ENCODE measurements at regions not wholly inside any gene's neighbourhood (a gene's known extent, or its start where the extent isn't known, plus 50 kb on each side); places are given as distances from the start of the nearest gene placed in this dataset.
"Not testable (repeated sequence)": the region's sequence is repeated elsewhere in the genome, so short reads cannot be mapped to it uniquely, and the experiment has no call there.

DNA sequence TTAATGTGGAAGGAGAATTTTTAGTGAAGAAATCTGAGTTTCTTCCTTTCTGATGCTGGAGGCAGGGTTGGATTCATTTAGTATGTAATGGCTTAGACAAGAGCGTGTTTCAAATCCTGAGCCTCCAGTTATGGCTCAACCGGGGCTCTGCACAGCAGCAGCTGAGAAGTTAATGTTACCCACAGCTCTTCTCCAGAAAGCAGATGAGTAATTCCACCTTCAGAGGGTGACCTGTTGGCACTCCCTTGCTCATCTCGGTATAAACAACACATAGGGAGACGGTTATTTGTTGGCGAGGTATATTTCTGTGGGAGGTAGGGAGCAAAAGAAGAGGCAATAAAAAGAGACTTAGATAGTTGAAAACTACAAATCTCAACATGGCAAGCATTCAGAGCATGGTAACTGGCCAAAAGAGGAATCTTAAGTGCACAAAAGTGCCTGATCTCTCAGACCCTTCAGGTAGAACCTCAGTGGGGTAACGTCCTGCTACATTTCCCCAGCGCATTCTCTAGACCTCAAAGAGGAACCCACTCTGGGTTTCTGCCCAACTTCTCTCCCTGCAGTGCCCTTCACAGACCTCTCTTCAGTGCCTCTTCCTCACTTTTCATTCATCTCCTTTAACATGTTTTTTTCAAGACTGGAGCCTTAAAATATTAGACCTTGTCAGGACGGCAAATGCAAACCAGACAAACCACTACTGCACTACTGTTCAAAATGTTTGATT lies 417.5 kb upstream of the ADAMTSL1 start:
- DNase-seq (no peak), ATAC-seq (ENCODE audit: poor library complexity) (no peak)
- intact Hi-C loops (cut with DNase I), result no loop called here

DNA sequence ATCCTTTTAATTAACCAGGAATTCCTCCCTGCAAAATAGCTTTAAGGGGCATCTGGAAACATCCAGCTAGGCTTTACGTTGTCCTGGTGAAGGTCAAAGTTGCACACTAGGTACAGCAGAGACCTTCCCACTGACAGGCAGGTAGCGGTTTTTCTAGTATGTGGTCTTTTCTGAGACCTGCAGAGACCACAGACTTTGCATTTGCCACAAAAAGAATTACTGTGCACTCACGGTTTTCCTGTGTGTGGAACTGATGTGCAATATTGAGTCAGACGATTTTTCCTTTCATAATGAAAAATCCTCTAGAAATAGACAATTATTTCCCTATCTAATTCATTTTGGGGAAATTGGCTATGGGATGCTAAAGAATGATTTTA lies 417.0 kb upstream of the ADAMTSL1 start:
- DNase-seq, result no peak
- intact Hi-C loops (cut with DNase I), result no loop called here
- no peak for ATAC-seq (ENCODE audit: poor library complexity)

DNA sequence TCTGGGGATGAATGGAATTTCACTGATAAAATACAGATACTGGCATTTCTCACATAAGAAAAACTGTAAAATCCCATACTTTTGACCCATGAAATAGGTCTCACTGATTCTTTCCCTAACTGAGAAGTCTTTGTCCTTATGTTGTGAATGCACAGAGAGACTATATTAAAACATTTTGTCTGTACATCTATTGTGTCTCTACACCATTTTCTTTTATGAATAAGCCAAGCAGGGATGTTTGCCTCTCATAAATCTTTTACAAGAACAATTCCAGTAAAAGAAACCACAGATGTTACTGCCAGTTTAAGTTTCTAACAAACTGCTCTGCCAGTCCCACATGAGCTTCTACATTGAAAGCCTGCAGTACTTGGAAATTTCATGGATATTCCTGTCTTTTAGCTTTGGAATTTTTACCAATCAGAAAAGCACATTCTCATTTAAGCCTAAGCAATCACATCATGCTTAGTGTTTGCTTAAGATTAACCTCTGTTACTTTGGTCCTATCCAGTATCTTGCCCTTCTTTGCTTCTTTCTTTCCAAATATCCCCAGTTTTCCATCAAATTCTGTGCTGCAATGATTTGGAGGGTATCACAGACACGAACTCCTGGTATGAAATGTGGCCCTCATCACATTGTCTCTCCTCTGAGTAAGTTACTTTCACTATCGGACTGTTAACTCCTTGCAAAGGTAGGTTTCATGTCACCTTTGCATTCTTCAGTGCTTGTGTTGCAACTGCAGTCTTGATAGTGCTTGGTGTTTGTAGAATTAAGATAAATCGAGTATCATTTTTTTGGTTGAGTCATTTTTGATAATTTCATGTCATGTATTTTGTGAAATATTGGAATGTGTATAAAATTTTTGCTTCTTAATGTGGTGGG lies 415.1 kb upstream of the ADAMTSL1 start:
- ATAC-seq (ENCODE audit: poor library complexity) (no peak), DNase-seq (no peak)
- intact Hi-C loops (cut with DNase I), result no loop called here

DNA sequence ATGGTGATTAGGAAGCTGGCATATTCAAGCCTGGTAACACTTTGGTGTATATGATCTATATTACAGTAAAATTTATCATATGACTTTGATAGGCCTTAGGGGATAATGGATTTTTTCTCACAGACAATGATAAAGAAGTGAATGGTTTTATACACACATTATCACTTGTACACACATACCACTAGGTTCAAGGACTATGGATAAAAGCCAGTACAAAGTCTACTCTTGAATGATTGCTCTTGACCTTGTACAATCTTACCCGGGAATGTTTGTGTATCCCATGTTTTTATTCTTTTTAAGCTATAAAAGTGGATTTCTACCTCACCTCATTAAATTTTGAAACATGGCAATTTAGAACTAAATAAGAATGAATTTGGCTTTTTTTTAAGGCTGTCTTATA lies 414.5 kb upstream of the ADAMTSL1 start:
- DNase-seq (no peak), ATAC-seq (ENCODE audit: poor library complexity) (peak; percentile 58)
- intact Hi-C loops (cut with DNase I), result no loop called here

DNA sequence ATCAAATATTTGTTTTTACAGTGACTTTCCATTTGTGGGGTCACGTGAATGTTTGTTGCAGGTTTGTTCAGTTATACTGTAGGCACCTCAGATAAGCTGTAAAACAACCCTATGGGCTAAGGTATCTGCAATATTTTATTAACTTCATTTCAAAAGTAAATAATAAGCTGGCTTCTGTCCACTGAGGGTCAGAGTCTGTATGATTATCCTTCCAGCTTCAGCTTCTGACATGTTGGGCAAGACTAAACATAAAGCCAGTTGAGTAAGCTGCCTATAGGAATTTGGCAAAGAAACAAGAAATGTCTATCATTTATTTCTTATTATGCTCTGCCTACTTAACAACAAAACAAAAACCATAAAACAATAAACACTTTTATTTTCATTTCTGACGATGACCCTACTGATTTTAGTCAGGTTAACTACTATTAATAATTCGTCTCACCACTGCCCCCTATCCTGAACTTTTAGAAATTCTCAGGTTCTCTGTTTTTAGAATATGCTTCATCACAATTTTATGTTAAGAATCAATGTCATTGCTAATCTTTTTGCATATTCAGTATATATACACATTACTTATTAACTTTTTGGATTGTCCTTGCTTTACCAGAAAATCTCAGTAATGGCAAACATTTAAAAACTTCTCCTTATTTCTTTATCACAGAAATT lies 413.6 kb upstream of the ADAMTSL1 start:
- DNase-seq (no peak), ATAC-seq (ENCODE audit: poor library complexity) (no peak)
- intact Hi-C loops (cut with DNase I), result no loop called here

DNA sequence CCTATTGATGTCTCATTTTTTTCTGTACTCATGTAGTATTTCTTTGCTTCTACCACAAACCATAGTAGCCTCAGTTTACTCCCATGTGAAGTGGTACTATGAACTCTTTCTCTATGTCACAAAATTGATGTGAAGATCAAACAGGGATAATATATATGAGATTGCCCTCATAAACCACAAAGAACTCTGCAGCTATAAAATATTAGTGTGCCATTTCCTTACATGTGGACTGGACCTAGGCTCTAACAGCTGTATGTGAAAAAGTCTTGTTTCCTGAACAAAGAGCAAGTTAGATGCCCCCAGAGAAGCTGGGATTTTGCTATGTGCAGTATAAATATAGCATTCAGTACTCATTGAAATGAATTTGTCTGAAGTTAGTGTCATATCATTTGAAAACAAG lies 412.6 kb upstream of the ADAMTSL1 start:
- DNase-seq, result no peak
- intact Hi-C loops (cut with DNase I), result no loop called here
- no peak for ATAC-seq (ENCODE audit: poor library complexity)

DNA sequence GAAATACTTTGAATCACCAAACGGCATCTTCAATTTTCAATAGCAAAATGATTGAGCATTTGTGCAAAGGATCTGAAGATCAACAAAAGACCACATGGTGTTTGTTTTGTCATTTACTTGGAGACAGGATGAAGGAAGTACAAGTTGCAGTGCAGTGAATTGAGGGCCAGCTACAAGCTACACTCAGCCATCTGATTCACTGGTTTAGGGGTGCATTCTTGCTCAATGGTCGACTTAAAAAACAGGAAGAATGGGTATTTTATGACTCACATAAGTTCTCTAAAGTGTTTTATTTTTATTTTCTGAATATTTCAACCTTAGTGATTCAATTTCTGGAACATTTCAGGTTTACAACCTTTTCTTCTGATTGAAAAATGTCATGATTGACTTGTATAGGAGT lies 412.1 kb upstream of the ADAMTSL1 start:
- DNase-seq (no peak), ATAC-seq (ENCODE audit: poor library complexity) (no peak)
- intact Hi-C loops (cut with DNase I), result no loop called here

DNA sequence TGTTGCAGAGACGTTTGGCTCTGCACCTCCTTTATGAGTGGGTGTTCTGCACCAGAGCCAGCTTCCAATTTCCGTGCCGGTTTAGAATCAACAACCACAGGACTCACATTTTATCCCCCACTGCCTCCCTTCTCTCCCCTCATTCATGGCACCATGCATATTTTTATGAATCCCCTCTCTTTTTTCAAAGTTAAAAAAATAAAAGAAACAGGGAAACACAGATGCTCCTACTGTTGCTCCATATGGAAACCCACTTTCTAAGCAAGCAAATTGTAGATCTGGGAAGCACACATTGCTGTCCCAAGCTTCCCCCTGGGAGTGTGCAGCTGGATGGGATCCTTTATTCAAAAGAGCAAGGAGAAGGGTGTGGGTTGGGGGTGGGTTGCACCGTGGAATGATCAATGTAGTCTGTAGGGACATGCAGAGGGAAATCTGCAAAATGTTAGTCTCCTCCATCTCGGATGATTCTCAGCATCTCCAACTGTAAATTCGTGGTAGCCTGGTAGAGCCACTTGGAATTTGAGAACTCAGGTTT lies 410.0 kb upstream of the ADAMTSL1 start:
- ATAC-seq (ENCODE audit: poor library complexity) (no peak), DNase-seq (no peak)
- intact Hi-C loops (cut with DNase I), result no loop called here

DNA sequence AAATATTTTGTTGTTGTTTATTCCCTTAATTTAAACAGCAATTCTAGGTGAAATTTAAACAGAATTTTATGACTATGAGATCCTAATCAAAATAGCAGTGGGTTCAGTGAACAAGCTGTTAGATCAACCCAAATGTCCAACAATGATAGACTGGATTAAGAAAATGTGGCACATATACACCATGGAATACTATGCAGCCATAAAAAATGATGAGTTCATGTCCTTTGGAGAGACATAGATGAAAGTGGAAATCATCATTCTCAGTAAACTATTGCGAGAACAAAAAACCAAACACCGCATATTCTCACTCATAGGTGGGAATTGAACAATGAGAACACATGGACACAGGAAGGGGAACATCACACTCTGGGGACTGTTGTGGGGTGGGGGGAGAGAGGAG lies 407.3 kb upstream of the ADAMTSL1 start:
- DNase-seq; ATAC-seq (ENCODE audit: poor library complexity); intact Hi-C loops (cut with DNase I): not testable (repeated sequence)

DNA sequence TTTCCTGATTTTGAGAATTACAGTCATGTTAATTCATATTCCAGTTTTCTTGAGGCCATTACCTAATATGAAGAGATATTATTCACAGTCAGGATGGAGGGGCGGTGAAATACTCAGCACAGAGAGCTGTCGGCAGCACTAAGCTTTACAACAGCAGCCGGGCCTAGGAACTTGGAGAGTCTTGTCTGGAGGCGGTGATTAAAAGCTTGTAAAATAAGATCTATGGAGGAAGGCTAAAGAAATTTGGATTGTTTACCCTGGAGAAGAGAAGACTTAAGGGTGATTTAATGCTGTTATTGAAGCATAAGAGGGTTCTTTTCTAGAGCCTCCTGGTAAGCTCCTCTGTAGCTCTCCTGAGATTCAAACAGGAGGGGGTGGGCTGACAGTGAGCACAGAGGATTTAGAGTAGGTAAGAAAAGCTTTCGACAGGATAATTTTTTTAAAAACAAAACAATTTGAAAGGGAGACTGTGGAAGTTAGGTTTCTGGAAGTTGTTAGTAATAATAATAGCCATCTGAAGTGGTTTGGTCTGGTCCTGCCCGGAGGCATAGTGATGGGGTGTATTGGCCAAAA lies 406.3 kb upstream of the ADAMTSL1 start:
- DNase-seq, result no peak
- ATAC-seq (ENCODE audit: poor library complexity), result no peak
- intact Hi-C loops (cut with DNase I), result no loop called here

DNA sequence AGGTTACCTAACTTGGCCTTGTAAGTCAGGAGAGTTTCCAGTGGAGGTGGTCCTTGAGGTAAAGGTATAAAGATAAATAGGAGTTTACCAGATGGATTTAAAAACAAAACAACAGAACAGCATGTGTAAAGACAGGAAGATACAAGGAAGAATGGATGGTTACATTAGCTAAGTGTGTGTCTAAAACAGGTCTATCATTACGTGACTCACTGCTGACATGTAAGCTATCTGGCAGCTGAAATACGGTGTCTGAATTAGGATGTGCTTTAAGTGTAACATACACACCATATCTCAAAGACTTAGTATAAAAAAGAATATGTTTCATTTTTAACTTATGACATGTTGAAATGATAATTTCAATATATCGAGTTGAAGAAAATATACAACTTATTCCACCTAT lies 405.1 kb upstream of the ADAMTSL1 start:
- intact Hi-C loops (cut with DNase I), result no loop called here

DNA sequence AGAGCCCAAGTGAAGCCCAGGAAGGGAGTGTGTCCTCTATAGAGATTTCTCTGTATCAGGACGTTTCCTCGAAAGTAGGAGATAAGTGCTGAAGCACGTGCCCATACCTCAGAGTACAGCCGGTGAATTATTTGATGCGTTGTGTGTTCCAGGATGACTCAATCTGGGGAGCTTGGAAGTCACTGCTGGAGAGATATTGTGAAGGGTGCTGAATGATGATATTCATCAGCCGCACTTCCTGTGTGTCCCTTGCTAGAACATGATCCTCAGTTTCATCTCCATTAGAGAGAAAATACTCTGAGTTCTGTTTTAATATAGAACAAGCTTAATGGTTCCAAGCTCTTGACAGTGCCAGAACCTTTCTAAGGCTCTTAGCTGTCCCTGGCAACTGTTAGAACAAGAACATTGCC lies 402.3 kb upstream of the ADAMTSL1 start:
- intact Hi-C loops (cut with DNase I), result no loop called here
- ATAC-seq (ENCODE audit: poor library complexity) (peak; percentile 89), DNase-seq (no peak)

More for the DNA sequence above, 405.1 kb upstream of the ADAMTSL1 start:
- ATAC-seq (ENCODE audit: poor library complexity) (no peak), DNase-seq (no peak)

DNA sequence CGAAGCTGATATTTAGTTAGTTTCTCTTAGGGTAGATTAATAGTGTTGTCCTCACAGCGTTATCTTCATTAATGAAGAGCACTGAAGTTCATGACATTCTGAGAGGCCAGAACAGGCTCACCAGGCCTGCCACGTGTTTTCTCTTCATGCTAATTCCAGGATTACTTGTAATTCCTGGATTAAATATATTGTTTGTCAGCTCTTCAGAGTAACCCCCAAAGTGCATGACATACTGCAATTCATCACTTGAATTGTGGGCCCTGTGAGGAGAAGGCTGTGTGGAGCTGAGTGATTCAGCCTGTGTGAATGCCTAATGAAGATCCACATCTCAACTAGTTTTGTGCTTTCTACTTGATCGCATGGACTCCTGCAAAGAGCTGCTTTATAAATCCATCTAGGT lies 401.0 kb upstream of the ADAMTSL1 start:
- DNase-seq, result no peak

DNA sequence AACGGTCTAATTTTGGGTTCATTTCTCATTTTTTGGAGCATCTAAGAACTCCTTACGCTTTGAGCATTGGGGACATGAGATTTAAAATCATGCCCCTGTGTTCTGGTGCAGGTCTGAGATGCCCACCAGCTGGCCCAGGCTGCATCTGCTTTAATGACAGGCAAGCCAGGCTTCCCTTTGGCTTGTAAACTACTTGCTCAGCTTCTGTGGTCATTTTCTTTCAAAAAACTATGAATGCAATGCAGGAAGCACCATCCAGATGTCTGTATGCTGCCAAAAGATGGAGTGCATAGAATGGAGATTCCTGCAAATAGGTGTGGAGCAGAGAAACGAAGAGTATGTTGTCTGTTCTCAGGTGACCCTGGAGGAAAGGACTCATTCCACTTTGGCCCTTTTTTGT lies 399.9 kb upstream of the ADAMTSL1 start:
- ATAC-seq (ENCODE audit: poor library complexity) (no peak), DNase-seq (no peak)
- intact Hi-C loops (cut with DNase I), result no loop called here

More for the DNA sequence above, 401.0 kb upstream of the ADAMTSL1 start:
- ATAC-seq (ENCODE audit: poor library complexity), result no peak
- intact Hi-C loops (cut with DNase I), result no loop called here

DNA sequence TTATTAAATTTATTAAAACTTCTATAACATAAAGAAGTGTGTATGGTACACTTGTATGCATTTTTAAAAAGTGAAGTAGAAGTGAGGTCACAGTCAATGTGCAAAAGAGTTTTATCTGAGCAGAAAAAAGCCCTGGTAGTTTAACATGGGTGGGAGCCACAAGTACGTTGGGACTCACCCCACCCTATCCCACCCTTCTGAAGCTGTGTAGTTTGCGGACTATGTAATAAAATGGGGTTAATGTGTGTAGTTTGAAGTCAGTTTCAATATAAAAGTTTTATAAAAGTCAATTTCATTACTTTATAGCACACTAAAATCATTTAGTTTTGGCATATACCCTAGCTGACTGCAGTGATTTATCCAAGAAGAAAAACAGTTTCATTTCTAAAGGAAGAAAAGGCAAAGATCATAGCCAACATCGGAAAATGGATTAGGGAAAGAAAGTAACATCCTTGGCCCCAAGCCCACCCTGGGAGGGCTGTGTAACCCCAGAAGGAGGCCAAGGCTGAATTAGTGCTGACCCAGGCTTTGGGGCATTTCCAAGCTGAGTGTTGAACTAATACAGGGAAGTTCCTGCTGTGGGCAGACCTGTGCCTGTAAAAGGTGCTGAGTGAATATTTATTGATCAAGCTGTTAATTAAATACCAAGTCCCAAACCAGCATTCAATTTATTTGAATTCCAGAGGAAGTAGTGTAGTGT lies 398.6 kb upstream of the ADAMTSL1 start:
- intact Hi-C loops (cut with DNase I), result no loop called here
- DNase-seq, result no peak

DNA sequence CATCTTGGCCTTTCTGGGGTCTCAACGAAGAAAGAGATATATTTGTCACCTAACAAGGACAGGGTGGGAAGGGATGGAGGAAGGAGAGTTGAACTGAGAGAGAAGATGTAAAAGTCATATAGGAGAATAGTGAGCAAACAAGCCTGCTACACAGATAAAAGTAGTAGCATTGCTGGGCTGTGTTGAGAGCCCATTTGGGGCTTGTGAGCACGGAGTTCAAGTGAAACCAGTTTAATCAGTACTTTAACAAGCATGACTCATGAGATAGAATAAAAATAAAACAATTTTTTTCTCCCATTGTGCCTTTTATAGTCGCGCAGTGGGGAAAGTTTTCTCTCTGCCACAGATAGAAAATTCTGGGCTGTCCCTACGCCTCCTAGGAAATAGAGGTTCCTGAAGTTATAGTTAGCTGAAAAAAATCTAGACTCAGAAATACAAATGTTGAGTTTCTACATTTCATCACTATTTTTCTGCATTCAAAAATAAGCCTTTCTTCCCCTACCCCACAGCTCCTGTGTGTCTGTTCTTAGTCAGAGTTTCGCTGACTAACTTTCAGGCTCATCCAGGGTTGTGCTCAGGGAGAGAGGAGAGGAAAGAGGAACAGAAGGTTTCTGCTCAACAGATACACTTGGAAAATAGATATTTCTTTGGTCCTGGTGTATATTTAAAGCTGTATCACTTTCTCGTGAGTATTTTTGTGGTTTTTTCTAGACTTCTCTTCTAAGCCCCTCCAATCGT lies 395.8 kb upstream of the ADAMTSL1 start:
- no peak for ATAC-seq (ENCODE audit: poor library complexity)
- intact Hi-C loops (cut with DNase I), result no loop called here
- DNase-seq, result no peak

More for the DNA sequence above, 398.6 kb upstream of the ADAMTSL1 start:
- ATAC-seq (ENCODE audit: poor library complexity), result no peak

DNA sequence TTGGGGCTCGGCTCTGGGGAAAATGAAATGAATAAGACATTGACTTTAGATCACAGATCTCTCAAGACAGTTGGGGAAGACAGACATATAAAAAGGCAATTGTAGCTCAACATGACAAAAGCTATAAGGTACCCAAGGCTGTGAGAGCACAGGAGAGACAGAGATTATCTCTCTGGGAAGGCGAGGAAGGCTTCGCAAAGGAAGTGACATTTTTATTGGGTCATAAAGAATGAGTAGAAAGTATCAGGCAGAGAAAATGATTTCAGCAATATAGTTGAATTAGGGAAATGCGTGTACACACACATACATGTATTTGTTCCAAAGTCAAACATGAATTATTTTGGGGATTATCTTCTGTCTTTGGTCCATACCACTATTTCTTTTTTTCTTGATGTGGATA lies 381.8 kb upstream of the ADAMTSL1 start:
- intact Hi-C loops (cut with DNase I), result no loop called here
- ATAC-seq (ENCODE audit: poor library complexity) (no peak), DNase-seq (no peak)

DNA sequence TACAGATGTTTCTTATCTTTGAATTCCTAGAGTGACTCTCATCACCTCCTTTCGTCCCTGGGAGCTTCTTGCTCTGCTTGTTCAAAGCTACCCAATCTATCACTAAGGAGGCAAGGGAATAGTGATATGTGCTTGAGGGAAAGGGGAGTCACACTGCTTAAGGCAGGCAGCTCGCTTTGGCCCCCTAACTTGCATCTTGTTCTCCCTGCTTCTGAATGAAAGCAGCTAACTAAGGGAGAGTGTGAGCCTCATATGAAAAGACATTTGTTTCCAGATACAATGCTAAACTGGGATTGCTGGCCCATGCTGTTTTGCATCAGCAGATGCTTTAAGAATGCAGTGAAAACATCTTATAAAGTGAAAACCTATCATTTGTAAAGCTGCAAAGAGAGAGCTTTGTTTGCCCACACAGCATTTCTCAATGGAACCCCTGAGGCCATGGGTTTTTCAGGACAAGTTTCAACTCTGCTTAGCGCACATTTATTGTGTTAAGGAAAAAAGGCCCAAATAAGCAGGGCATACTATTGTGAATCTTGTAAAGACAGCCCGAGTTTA lies 367.9 kb upstream of the ADAMTSL1 start:
- intact Hi-C loops (cut with DNase I), result no loop called here
- DNase-seq (no peak), ATAC-seq (ENCODE audit: poor library complexity) (no peak)

Measured in Right ventricle myocardium superior (tissue), 1 donor.